GM23338 (cell line): ENCODE measurements at regions not wholly inside any gene's neighbourhood (a gene's known extent, or its start where the extent isn't known, plus 50 kb on each side); places are given as distances from the start of the nearest gene placed in this dataset.
A peak's percentile ranks its signal among the peaks of the same experiment; 100 is the strongest.

Experiments used
- ATAC-seq: fragments of 200-7000 bp; cut with Tn5 transposase; 3 replicates; pipeline ENCODE4 v1.9.1; 2020
- DNase-seq: peaks from one replicate; pipeline ENCODE4 v3.0.0-alpha.2; 2015; ENCODE audit warnings: low spot score
- H2AFZ ChIP-seq: fragments of 200-600 bp; sonication (generic); 2 replicates; pipeline ENCODE4 v1.8.0; 2016; ENCODE audit warnings: antibody characterized with exemption, mild to moderate bottlenecking, moderate library complexity
- H3F3A ChIP-seq: fragments of 200-600 bp; sonication (generic); replicated peaks from 2 replicates; pipeline ENCODE4 v1.8.0; 2017; ENCODE audit warnings: antibody characterized with exemption, mixed run types, low read depth
- H3K27ac ChIP-seq: fragments of 200-600 bp; sonication (generic); 2 replicates; pipeline ENCODE4 v1.6.1; 2016; ENCODE audit warnings: low read depth
- H3K27me3 ChIP-seq: fragments of 200-600 bp; sonication (generic); 2 replicates; pipeline ENCODE4 v1.8.0; 2016; ENCODE audit warnings: mild to moderate bottlenecking, mixed run types, moderate library complexity; ENCODE audit not compliant: insufficient read depth
- H3K36me3 ChIP-seq: fragments of 200-600 bp; sonication (generic); 2 replicates; pipeline ENCODE4 v1.8.0; 2016; ENCODE audit warnings: mild to moderate bottlenecking; ENCODE audit not compliant: insufficient read depth
- H3K4me1 ChIP-seq: fragments of 200-600 bp; sonication (generic); 2 replicates; pipeline ENCODE4 v1.8.0; 2016; ENCODE audit warnings: mild to moderate bottlenecking, moderate library complexity; ENCODE audit not compliant: insufficient read depth
- H3K4me2 ChIP-seq: fragments of 200-600 bp; sonication (generic); 2 replicates; pipeline ENCODE4 v1.7.1; 2017; ENCODE audit warnings: mixed run types
- H3K4me3 ChIP-seq: fragments of 200-600 bp; sonication (generic); 2 replicates; pipeline ENCODE4 v1.6.1; 2016; ENCODE audit warnings: mixed run types
- H3K79me2 ChIP-seq: fragments of 200-600 bp; sonication (generic); replicated peaks from 2 replicates; pipeline ENCODE4 v1.8.0; 2017; ENCODE audit warnings: mild to moderate bottlenecking; ENCODE audit not compliant: insufficient read depth
- H3K9me2 ChIP-seq: fragments of 200-600 bp; sonication (generic); 2 replicates; pipeline ENCODE4 v1.8.0; 2017; ENCODE audit not compliant: insufficient read depth
- H4K20me1 ChIP-seq: fragments of 200-600 bp; sonication (generic); replicated peaks from 2 replicates; pipeline ENCODE4 v1.8.0; 2017; ENCODE audit warnings: mild to moderate bottlenecking; ENCODE audit not compliant: insufficient read depth
- H3K27ac Mint-ChIP-seq: 2 replicates; pipeline ENCODE4 v1.8.0; 2020; ENCODE audit warnings: inconsistent platforms, mild to moderate bottlenecking, moderate library complexity, mixed read lengths
- H3K27me3 Mint-ChIP-seq: 3 replicates; pipeline ENCODE4 v1.8.0; 2022; ENCODE audit warnings: low read depth, mild to moderate bottlenecking, moderate library complexity, mixed read lengths, inconsistent platforms; ENCODE audit not compliant: insufficient read depth, poor library complexity
- H3K36me3 Mint-ChIP-seq: 3 replicates; pipeline ENCODE4 v1.8.0; 2021; ENCODE audit warnings: low read depth, mild to moderate bottlenecking, inconsistent platforms, moderate library complexity, mixed read lengths
- H3K4me1 Mint-ChIP-seq: 3 replicates; pipeline ENCODE4 v1.8.0; 2020; ENCODE audit warnings: mild to moderate bottlenecking, inconsistent platforms, mixed read lengths
- H3K4me3 Mint-ChIP-seq: 3 replicates; pipeline ENCODE4 v1.8.0; 2021; ENCODE audit warnings: moderate library complexity, mild to moderate bottlenecking, inconsistent platforms, mixed read lengths
- H3K9me3 Mint-ChIP-seq: 3 replicates; pipeline ENCODE4 v1.8.0; 2020; ENCODE audit warnings: moderate library complexity, mild to moderate bottlenecking, inconsistent platforms, mixed read lengths
- CREB1 ChIP-seq: fragments of 250-450 bp; sonication (Bioruptor Pico); IDR thresholded peaks from 2 replicates; pipeline ENCODE4 v1.5.0; 2020; ENCODE audit warnings: low read depth, mild to moderate bottlenecking, moderate library complexity
- EZH2 ChIP-seq: fragments of 200-600 bp; sonication (generic); IDR thresholded peaks from one replicate; pipeline ENCODE4 v1.8.0; 2017; ENCODE audit warnings: antibody characterized with exemption, mild to moderate bottlenecking, low read depth; ENCODE audit not compliant: unreplicated experiment
- EZH2phosphoT487 ChIP-seq: fragments of 200-600 bp; sonication (generic); IDR thresholded peaks from one replicate; pipeline ENCODE4 v1.8.1; 2018; ENCODE audit warnings: antibody characterized with exemption; ENCODE audit not compliant: unreplicated experiment
- JUNB ChIP-seq: IDR thresholded peaks from one replicate; pipeline ENCODE4 v1.6.1; 2016; ENCODE audit warnings: antibody characterized with exemption; ENCODE audit not compliant: unreplicated experiment
- NANOG ChIP-seq: IDR thresholded peaks from 2 replicates; pipeline ENCODE4 v1.6.1; 2016; ENCODE audit warnings: antibody characterized with exemption, borderline replicate concordance
- POLR2AphosphoS5 ChIP-seq: IDR thresholded peaks from 2 replicates; pipeline ENCODE4 v1.6.1; 2016; ENCODE audit warnings: antibody characterized with exemption, low read depth
- STAT1 ChIP-seq: IDR thresholded peaks from one replicate; pipeline ENCODE4 v1.6.1; 2016; ENCODE audit warnings: antibody characterized with exemption; ENCODE audit not compliant: unreplicated experiment
- ZNF114 ChIP-seq: fragments of 250-450 bp; sonication (Bioruptor Pico); IDR thresholded peaks from 2 replicates; pipeline ENCODE4 v1.5.0; 2020; ENCODE audit warnings: mild to moderate bottlenecking, moderate library complexity
- ZNF331 ChIP-seq: fragments of 250-450 bp; sonication (Bioruptor Pico); IDR thresholded peaks from 2 replicates; pipeline ENCODE4 v1.5.0; 2020; ENCODE audit warnings: low read depth, mild to moderate bottlenecking, moderate library complexity
- TF ChIP-seq, protein P1 (sequence below): IDR thresholded peaks from one replicate; pipeline ENCODE4 v1.6.1; 2018; ENCODE audit warnings: antibody characterized with exemption; ENCODE audit not compliant: unreplicated experiment
- TF ChIP-seq, protein P2 (sequence below): IDR thresholded peaks from 2 replicates; pipeline ENCODE4 v1.6.1; 2016; ENCODE audit warnings: antibody characterized with exemption
- TF ChIP-seq, protein P3 (sequence below), 2 experiments: fragments of 200-600 bp in 1 of 2; sonication (generic) in 1 of 2; conservative IDR thresholded peaks; 2 replicates each; pipeline versions ENCODE4 v1.5.1 to v1.6.1; 2016 to 2017; ENCODE audit warnings: antibody characterized with exemption in 2 of 2, low read depth in 2 of 2, mild to moderate bottlenecking in 2 of 2, moderate library complexity in 1 of 2
- TF ChIP-seq, protein P4 (sequence below): fragments of 250-450 bp; sonication (Bioruptor Pico); IDR thresholded peaks from 2 replicates; pipeline ENCODE4 v1.5.0; 2020; ENCODE audit warnings: mild to moderate bottlenecking, moderate library complexity

DNA sequence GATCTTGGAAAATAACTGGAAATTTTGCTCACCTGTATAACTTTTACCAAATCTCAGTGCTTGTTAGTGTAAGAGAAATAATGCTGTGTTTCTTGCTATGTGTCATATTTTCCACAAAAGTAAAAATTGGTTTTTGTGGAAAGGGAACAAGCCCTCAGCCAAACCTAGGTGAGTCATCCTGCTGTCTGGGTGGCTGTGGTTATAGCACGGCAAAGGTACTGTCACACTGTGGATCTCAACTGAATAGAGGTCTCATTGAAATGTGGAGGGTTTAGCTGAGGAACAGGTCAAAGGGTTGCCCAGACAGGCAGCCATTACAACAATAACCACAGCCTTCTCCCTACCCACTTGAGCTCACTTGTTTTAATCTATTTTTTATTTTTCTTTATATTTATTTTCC is 338.8 kb upstream of the DACH1 start:
- H3K4me3 Mint-ChIP-seq: no peak overlapping the region
- H3K36me3 ChIP-seq: no peaks in the 10 kb centered on the region
- H3K4me2 ChIP-seq: no peak overlapping the region
- no peaks in the 10 kb centered on the region for H3K9me3 Mint-ChIP-seq
- 0 out of 2 replicates have a peak overlapping the region, but pooled peaks have one; percentile 63 for H2AFZ ChIP-seq
- H4K20me1 ChIP-seq: no peaks in the 10 kb centered on the region
- H3K79me2 ChIP-seq: no peaks in the 10 kb centered on the region
- H3K4me3 ChIP-seq: no peak overlapping the region
- peaks cover 2% of the 10 kb centered on the region for H3K27me3 Mint-ChIP-seq
- H3K4me1 Mint-ChIP-seq: no peaks in the 10 kb centered on the region
- DNase-seq (no peak), ATAC-seq (no peak)
- no peak overlapping the region for H3K27ac Mint-ChIP-seq
- H3K27me3 ChIP-seq: no peaks in the 10 kb centered on the region
- no peaks in the 10 kb centered on the region for H3K36me3 Mint-ChIP-seq
- H3F3A ChIP-seq: no peaks in the 10 kb centered on the region
- TF ChIP-seq, protein P1, sequence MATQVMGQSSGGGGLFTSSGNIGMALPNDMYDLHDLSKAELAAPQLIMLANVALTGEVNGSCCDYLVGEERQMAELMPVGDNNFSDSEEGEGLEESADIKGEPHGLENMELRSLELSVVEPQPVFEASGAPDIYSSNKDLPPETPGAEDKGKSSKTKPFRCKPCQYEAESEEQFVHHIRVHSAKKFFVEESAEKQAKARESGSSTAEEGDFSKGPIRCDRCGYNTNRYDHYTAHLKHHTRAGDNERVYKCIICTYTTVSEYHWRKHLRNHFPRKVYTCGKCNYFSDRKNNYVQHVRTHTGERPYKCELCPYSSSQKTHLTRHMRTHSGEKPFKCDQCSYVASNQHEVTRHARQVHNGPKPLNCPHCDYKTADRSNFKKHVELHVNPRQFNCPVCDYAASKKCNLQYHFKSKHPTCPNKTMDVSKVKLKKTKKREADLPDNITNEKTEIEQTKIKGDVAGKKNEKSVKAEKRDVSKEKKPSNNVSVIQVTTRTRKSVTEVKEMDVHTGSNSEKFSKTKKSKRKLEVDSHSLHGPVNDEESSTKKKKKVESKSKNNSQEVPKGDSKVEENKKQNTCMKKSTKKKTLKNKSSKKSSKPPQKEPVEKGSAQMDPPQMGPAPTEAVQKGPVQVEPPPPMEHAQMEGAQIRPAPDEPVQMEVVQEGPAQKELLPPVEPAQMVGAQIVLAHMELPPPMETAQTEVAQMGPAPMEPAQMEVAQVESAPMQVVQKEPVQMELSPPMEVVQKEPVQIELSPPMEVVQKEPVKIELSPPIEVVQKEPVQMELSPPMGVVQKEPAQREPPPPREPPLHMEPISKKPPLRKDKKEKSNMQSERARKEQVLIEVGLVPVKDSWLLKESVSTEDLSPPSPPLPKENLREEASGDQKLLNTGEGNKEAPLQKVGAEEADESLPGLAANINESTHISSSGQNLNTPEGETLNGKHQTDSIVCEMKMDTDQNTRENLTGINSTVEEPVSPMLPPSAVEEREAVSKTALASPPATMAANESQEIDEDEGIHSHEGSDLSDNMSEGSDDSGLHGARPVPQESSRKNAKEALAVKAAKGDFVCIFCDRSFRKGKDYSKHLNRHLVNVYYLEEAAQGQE: no peak
- no peak for TF ChIP-seq NANOG
- TF ChIP-seq, protein P2, sequence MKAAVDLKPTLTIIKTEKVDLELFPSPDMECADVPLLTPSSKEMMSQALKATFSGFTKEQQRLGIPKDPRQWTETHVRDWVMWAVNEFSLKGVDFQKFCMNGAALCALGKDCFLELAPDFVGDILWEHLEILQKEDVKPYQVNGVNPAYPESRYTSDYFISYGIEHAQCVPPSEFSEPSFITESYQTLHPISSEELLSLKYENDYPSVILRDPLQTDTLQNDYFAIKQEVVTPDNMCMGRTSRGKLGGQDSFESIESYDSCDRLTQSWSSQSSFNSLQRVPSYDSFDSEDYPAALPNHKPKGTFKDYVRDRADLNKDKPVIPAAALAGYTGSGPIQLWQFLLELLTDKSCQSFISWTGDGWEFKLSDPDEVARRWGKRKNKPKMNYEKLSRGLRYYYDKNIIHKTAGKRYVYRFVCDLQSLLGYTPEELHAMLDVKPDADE: no peak
- TF ChIP-seq STAT1: no peak
- TF ChIP-seq, protein P3, sequence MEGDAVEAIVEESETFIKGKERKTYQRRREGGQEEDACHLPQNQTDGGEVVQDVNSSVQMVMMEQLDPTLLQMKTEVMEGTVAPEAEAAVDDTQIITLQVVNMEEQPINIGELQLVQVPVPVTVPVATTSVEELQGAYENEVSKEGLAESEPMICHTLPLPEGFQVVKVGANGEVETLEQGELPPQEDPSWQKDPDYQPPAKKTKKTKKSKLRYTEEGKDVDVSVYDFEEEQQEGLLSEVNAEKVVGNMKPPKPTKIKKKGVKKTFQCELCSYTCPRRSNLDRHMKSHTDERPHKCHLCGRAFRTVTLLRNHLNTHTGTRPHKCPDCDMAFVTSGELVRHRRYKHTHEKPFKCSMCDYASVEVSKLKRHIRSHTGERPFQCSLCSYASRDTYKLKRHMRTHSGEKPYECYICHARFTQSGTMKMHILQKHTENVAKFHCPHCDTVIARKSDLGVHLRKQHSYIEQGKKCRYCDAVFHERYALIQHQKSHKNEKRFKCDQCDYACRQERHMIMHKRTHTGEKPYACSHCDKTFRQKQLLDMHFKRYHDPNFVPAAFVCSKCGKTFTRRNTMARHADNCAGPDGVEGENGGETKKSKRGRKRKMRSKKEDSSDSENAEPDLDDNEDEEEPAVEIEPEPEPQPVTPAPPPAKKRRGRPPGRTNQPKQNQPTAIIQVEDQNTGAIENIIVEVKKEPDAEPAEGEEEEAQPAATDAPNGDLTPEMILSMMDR (conservative IDR thresholded peaks at IDR 0.05; ENCODE audit: low read depth in 2 of 2): no peak
- no peak for TF ChIP-seq JUNB
- no peak for TF ChIP-seq POLR2AphosphoS5
- TF ChIP-seq, protein P4, sequence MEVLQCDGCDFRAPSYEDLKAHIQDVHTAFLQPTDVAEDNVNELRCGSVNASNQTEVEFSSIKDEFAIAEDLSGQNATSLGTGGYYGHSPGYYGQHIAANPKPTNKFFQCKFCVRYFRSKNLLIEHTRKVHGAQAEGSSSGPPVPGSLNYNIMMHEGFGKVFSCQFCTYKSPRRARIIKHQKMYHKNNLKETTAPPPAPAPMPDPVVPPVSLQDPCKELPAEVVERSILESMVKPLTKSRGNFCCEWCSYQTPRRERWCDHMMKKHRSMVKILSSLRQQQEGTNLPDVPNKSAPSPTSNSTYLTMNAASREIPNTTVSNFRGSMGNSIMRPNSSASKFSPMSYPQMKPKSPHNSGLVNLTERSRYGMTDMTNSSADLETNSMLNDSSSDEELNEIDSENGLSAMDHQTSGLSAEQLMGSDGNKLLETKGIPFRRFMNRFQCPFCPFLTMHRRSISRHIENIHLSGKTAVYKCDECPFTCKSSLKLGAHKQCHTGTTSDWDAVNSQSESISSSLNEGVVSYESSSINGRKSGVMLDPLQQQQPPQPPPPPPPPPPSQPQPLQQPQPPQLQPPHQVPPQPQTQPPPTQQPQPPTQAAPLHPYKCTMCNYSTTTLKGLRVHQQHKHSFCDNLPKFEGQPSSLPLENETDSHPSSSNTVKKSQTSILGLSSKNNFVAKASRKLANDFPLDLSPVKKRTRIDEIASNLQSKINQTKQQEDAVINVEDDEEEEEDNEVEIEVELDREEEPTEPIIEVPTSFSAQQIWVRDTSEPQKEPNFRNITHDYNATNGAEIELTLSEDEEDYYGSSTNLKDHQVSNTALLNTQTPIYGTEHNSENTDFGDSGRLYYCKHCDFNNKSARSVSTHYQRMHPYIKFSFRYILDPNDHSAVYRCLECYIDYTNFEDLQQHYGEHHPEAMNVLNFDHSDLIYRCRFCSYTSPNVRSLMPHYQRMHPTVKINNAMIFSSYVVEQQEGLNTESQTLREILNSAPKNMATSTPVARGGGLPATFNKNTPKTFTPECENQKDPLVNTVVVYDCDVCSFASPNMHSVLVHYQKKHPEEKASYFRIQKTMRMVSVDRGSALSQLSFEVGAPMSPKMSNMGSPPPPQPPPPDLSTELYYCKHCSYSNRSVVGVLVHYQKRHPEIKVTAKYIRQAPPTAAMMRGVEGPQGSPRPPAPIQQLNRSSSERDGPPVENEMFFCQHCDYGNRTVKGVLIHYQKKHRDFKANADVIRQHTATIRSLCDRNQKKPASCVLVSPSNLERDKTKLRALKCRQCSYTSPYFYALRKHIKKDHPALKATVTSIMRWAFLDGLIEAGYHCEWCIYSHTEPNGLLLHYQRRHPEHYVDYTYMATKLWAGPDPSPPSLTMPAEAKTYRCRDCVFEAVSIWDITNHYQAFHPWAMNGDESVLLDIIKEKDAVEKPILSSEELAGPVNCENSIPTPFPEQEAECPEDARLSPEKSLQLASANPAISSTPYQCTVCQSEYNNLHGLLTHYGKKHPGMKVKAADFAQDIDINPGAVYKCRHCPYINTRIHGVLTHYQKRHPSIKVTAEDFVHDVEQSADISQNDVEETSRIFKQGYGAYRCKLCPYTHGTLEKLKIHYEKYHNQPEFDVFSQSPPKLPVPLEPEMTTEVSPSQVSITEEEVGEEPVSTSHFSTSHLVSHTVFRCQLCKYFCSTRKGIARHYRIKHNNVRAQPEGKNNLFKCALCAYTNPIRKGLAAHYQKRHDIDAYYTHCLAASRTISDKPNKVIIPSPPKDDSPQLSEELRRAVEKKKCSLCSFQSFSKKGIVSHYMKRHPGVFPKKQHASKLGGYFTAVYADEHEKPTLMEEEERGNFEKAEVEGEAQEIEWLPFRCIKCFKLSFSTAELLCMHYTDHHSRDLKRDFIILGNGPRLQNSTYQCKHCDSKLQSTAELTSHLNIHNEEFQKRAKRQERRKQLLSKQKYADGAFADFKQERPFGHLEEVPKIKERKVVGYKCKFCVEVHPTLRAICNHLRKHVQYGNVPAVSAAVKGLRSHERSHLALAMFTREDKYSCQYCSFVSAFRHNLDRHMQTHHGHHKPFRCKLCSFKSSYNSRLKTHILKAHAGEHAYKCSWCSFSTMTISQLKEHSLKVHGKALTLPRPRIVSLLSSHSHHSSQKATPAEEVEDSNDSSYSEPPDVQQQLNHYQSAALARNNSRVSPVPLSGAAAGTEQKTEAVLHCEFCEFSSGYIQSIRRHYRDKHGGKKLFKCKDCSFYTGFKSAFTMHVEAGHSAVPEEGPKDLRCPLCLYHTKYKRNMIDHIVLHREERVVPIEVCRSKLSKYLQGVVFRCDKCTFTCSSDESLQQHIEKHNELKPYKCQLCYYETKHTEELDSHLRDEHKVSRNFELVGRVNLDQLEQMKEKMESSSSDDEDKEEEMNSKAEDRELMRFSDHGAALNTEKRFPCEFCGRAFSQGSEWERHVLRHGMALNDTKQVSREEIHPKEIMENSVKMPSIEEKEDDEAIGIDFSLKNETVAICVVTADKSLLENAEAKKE (CRISPR knock-in tag): no peak
- TF ChIP-seq EZH2: no peak
- TF ChIP-seq ZNF331 (CRISPR knock-in tag): no peak
- no peak for TF ChIP-seq ZNF114 (CRISPR knock-in tag)
- no peak for TF ChIP-seq CREB1 (CRISPR knock-in tag)
- TF ChIP-seq EZH2phosphoT487: no peak
- H3K9me2 ChIP-seq: peaks cover 12% of the 10 kb centered on the region
- H3K4me1 ChIP-seq: no peaks in the 10 kb centered on the region
- no peak overlapping the region for H3K27ac ChIP-seq
